Tibial nerve (tissue), 4 donors: ENCODE measurements at regions not wholly inside any gene's neighbourhood (a gene's known extent, or its start where the extent isn't known, plus 50 kb on each side); places are given as distances from the start of the nearest gene placed in this dataset. TPM values are rescaled to one million over a fixed set of nuclear protein-coding genes. Genes with fewer than 3 reads are reported as not detected.

Experiments used
- DNase-seq, 2 donors: peaks; one replicate each; pipeline ENCODE4 v3.0.0-alpha.2; 2019; ENCODE audit warnings: low spot score in 2 of 2
- H3K27ac ChIP-seq, 4 donors: fragments of 200-600 bp; sonication (generic) in 3 of 4; one replicate each; pipeline ENCODE4 v1.5.1; 2017 to 2019; ENCODE audit warnings: mild to moderate bottlenecking in 1 of 4
- H3K27me3 ChIP-seq, 2 donors: fragments of 200-600 bp; sonication (generic) in 1 of 2; one replicate each; pipeline versions ENCODE4 v1.5.1 to v1.6.0; 2017 to 2019
- H3K36me3 ChIP-seq, 3 donors: fragments of 200-600 bp; sonication (generic); one replicate each; pipeline ENCODE4 v1.5.1; 2018 to 2019
- H3K4me1 ChIP-seq, 4 donors: fragments of 200-600 bp; sonication (generic) in 3 of 4; one replicate each; pipeline ENCODE4 v1.5.1; 2017 to 2019
- H3K4me3 ChIP-seq, 4 donors: fragments of 200-600 bp; sonication (generic) in 3 of 4; one replicate each; pipeline ENCODE4 v1.5.1; 2017 to 2019; ENCODE audit warnings: mild to moderate bottlenecking in 1 of 4, moderate library complexity in 1 of 4
- H3K9me3 ChIP-seq, 4 donors: fragments of 200-600 bp; sonication (generic) in 3 of 4; one replicate each; pipeline ENCODE4 v1.5.1; 2017 to 2019
- EP300 ChIP-seq, 2 donors: sonication (generic); formaldehyde crosslinking; IDR thresholded peaks; one replicate each; pipeline ENCODE4 v1.6.1; 2017; ENCODE audit warnings: antibody characterized with exemption in 2 of 2, mild to moderate bottlenecking in 1 of 2
- POLR2A ChIP-seq, 2 donors: fragments of 450-650 bp; IDR thresholded peaks; one replicate each; pipeline ENCODE4 v1.6.1; 2017; ENCODE audit warnings: antibody characterized with exemption in 2 of 2, mild to moderate bottlenecking in 2 of 2, moderate library complexity in 2 of 2
- WGBS, 2 donors: methylation state at CpG; one replicate each; pipeline ENCODE4 v1.1.5; 2018; 5-methylcytosine and 5-hydroxymethylcytosine counted together
- small RNA-seq: library from RNA; depleted of rRNA; stranded (forward); fragments of <200 nt; gene quantifications from one replicate; pipeline ENCODE3, GENCODE V24; 2016
- TF ChIP-seq, protein P1 (sequence below), 5 experiments: fragments of 200-600 bp in 3 of 5; fragments of 450-650 bp in 2 of 5; sonication (generic) in 3 of 5; IDR thresholded peaks; one replicate each; pipeline ENCODE4 v1.5.1; 2016 to 2019; ENCODE audit warnings: antibody characterized with exemption in 5 of 5, mild to moderate bottlenecking in 3 of 5, moderate library complexity in 2 of 5

DNA sequence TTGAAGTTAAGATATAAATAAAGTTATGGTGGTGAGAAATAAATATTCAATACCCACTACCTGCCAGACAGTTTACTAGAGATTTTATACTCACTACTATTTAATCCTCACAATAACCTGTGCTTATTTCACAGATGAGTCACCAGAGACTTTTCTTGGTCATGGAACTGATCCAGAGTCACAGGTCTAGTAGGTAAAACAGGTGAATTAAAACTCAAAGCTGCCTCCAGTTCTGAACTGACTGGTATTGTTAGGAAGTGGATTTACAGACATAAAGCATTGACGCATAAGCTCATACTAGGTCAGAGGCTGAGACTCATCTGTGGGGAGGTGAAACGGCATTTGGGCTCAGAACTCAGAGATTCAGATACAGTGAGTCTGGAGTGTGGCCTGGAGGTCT lies 1009.9 kb downstream of the AGBL1 start:
- 86 to 88% methylated on average over 2 of the region's 2 CpGs for WGBS, 2 donors
- no peaks in the 10 kb centered on the region for H3K4me1 ChIP-seq
- H3K4me3 ChIP-seq: no peak overlapping the region
- no peaks in the 10 kb centered on the region for H3K9me3 ChIP-seq
- no peaks in the 10 kb centered on the region for H3K27me3 ChIP-seq
- H3K27ac ChIP-seq: no peak overlapping the region
- no peak for DNase-seq
- H3K36me3 ChIP-seq: no peaks in the 10 kb centered on the region
- TF ChIP-seq EP300 (IDR thresholded peaks at IDR 0.05) (no peak), POLR2A (IDR thresholded peaks at IDR 0.05) (no peak)
- TF ChIP-seq, protein P1, sequence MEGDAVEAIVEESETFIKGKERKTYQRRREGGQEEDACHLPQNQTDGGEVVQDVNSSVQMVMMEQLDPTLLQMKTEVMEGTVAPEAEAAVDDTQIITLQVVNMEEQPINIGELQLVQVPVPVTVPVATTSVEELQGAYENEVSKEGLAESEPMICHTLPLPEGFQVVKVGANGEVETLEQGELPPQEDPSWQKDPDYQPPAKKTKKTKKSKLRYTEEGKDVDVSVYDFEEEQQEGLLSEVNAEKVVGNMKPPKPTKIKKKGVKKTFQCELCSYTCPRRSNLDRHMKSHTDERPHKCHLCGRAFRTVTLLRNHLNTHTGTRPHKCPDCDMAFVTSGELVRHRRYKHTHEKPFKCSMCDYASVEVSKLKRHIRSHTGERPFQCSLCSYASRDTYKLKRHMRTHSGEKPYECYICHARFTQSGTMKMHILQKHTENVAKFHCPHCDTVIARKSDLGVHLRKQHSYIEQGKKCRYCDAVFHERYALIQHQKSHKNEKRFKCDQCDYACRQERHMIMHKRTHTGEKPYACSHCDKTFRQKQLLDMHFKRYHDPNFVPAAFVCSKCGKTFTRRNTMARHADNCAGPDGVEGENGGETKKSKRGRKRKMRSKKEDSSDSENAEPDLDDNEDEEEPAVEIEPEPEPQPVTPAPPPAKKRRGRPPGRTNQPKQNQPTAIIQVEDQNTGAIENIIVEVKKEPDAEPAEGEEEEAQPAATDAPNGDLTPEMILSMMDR (IDR thresholded peaks at IDR 0.05): no peak

DNA sequence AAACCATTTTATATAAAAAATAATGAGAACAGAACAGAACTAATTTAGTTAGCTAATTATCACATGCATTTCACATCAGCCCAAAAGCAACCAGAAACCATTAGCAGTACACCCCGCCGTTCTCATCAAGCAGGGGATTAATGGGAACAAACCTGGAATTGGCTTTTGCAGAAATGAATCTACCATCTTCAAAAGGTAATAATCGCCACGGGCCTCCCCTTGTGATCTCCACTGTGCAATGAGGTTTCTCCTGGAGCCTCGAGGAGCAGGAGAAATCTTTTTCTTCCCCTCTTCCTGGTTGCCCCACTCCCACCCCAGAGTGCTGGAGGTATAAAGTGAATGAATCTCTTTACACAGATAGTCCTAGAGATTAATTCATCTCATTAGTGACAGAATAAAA lies 1003.5 kb downstream of the AGBL1 start:
- no peak overlapping the region for H3K4me3 ChIP-seq
- DNase-seq: no peak

DNA sequence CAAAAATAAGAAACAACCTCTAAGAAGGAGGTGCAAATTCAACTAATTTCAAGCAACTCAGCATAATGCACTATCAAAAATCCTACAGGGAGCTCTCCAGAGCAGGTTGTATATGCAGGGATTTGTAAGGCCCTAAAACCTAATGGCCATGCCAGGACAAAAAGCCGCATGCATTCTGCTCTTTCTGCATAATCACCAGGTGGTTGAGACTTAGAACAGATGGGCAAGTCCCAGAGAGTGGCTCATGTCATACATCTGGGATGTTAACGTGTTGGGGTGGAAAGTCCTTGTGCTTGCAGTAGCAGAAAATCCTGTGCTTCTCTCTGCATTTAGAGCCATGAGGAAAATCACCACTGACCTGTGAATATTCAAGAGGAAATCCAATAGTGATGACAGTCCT lies 1002.9 kb downstream of the AGBL1 start:
- no peak overlapping the region for H3K27ac ChIP-seq
- H3K36me3 ChIP-seq: no peaks in the 10 kb centered on the region
- H3K4me3 ChIP-seq: no peak overlapping the region
- TF ChIP-seq, protein P1 (IDR thresholded peaks at IDR 0.05): no peak
- no peak for TF ChIP-seq POLR2A (IDR thresholded peaks at IDR 0.05)
- TF ChIP-seq EP300 (IDR thresholded peaks at IDR 0.05): no peak
- H3K27me3 ChIP-seq: no peaks in the 10 kb centered on the region
- WGBS, 2 donors: 93 to 97% methylated on average over 2 of the region's 2 CpGs
- H3K4me1 ChIP-seq: no peaks in the 10 kb centered on the region
- DNase-seq: no peak
- no peaks in the 10 kb centered on the region for H3K9me3 ChIP-seq

More for the DNA sequence above, 1003.5 kb downstream of the AGBL1 start:
- TF ChIP-seq, protein P1 (IDR thresholded peaks at IDR 0.05): no peak
- no peak for TF ChIP-seq EP300 (IDR thresholded peaks at IDR 0.05)
- no peaks in the 10 kb centered on the region for H3K36me3 ChIP-seq
- no peaks in the 10 kb centered on the region for H3K27me3 ChIP-seq
- no peaks in the 10 kb centered on the region for H3K4me1 ChIP-seq
- 84 to 85% methylated on average over 5 of the region's 5 CpGs for WGBS, 2 donors
- H3K27ac ChIP-seq: no peak overlapping the region
- H3K9me3 ChIP-seq: no peaks in the 10 kb centered on the region

DNA sequence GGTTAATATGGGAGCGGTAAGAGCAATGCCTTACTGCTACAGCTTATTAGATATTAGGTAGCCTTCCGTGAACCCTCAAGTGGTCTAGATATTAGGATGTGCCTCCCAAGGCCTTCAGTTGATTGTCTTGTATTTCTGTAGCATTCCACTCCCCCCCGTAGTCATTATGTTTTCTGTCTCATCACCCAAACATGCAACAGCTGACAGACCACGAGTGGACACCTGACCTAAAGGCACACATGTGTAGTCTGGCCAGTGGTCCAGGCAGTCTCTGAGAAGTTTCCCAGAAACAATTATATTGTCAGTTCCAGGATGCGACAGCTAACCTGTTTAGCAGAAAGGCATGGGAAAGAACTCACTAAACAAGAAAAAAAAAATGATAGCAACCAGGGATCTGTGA lies 1000.9 kb downstream of the AGBL1 start:
- Histone ChIP-seq H3K27me3 (no peaks in the 10 kb centered on the region), H3K27ac (no peak overlapping the region), H3K4me1 (no peaks in the 10 kb centered on the region), H3K4me3 (no peak overlapping the region), H3K9me3 (no peaks in the 10 kb centered on the region), H3K36me3 (no peaks in the 10 kb centered on the region)
- no peak for DNase-seq
- WGBS, 2 donors: 51 to 72% methylated on average over 5 of the region's 5 CpGs
- TF ChIP-seq POLR2A (IDR thresholded peaks at IDR 0.05) (no peak), EP300 (IDR thresholded peaks at IDR 0.05) (no peak)
- TF ChIP-seq, protein P1 (IDR thresholded peaks at IDR 0.05): no peak

Small RNA genes in the stretch of these regions (small RNA-seq; reads per million reads assigned to genes)
- not detected for gene RNU6-185P
